ENCODE measurements at regions not wholly inside any gene's neighbourhood (a gene's known extent, or its start where the extent isn't known, plus 50 kb on each side); places are given as distances from the start of the nearest gene placed in this dataset.

- Histone ChIP-seq H3K27me3 (ENCODE audit: control insufficient read depth in 2 of 2, insufficient read depth in 2 of 2, low read length in 2 of 2) (no peaks in the 10 kb centered on the region), H3K36me3 (ENCODE audit: control insufficient read depth in 2 of 2, extremely low read depth in 1 of 2, insufficient read depth in 2 of 2, low read length in 2 of 2) (no peaks in the 10 kb centered on the region), H3K9me1 (replicated peaks; ENCODE audit: control insufficient read depth, extremely low read depth, insufficient read depth, low read length) (no peaks in the 10 kb centered on the region), H3K9ac (replicated peaks; ENCODE audit: extremely low read depth, insufficient read depth, low read length) (no peak overlapping the region), H3K4me2 (ENCODE audit: insufficient read depth, low read length) (no peak overlapping the region), H3K4me3 (replicated peaks in 1 of 3; ENCODE audit: insufficient read depth in 1 of 3, low read depth in 1 of 3, low read length in 3 of 3) (no peak overlapping the region), H3K79me2 (ENCODE audit: control insufficient read depth, insufficient read depth, low read length) (no peaks in the 10 kb centered on the region), H3K4me1 (ENCODE audit: control insufficient read depth, extremely low read depth, insufficient read depth, low read length) (peaks cover 3% of the 10 kb centered on the region), H3K9me3 (replicated peaks; ENCODE audit: control insufficient read depth, insufficient read depth, low read length) (no peaks in the 10 kb centered on the region), H4K20me1 (replicated peaks; ENCODE audit: control insufficient read depth, extremely low read depth, insufficient read depth, low read length) (no peaks in the 10 kb centered on the region), H2AFZ (ENCODE audit: low read depth, low read length) (no peak overlapping the region), H3K27ac (ENCODE audit: insufficient read depth, low read depth, low read length) (no peak overlapping the region)
- DNase-seq (ENCODE audit: low read depth, low spot score) (no peak), FAIRE-seq (no peak)
- CTCF ChIA-PET: no interaction called here
- POLR2A ChIA-PET: interaction anchor here (0.8 kb wide), 1 partner anchor 271 kb away, joined by 5 read pairs; no protein-coding TSS in a partner anchor
- no TSS peak for BruUV-seq (replicated peaks)
- TF ChIP-seq POLR2A (IDR thresholded peaks at IDR 0.05; ENCODE audit: low read depth, low read length) (no peak), EZH2 (IDR thresholded peaks at IDR 0.05; ENCODE audit: borderline replicate concordance, low read depth, low read length, severe bottlenecking) (no peak), MAX (IDR thresholded peaks at IDR 0.05; ENCODE audit: insufficient read depth, insufficient read length) (no peak), GATA2 (IDR thresholded peaks at IDR 0.05; ENCODE audit: insufficient read depth, insufficient read length, low read depth, low read length) (no peak), JUN (IDR thresholded peaks at IDR 0.05; ENCODE audit: borderline replicate concordance, insufficient read depth, insufficient read length, low read depth) (no peak), POLR2AphosphoS5 (IDR thresholded peaks at IDR 0.05; ENCODE audit: insufficient read depth, low read depth, low read length) (no peak), MYC (IDR thresholded peaks at IDR 0.05; ENCODE audit: low read depth, low read length) (no peak), FOS (IDR thresholded peaks at IDR 0.05; ENCODE audit: borderline replicate concordance, insufficient read depth, low read length) (no peak), CTCF (IDR thresholded peaks at IDR 0.05; ENCODE audit: extremely low read depth in 1 of 2, insufficient read depth in 1 of 2, low read depth in 1 of 2, low read length in 2 of 2) (no peak)
- dilution Hi-C loops (cut with MboI; ENCODE audit: extremely low pct_ligation_motif_present, low sequenced_read_pairs): no loop called here
- intact Hi-C loops (cut with micrococcal nuclease): no loop called here
Observed at GRCh38 chr5:68015381-68016302, 199.9 kb upstream of the PIK3R1 start.

All from endothelial cell of umbilical vein (primary cell).